ENCODE measurements at regions not wholly inside any gene's neighbourhood (a gene's known extent, or its start where the extent isn't known, plus 50 kb on each side); places are given as distances from the start of the nearest gene placed in this dataset.
A peak's percentile ranks its signal among the peaks of the same experiment; 100 is the strongest.

- H3K9me2 ChIP-seq (ENCODE audit: insufficient read depth, low read length) = no peaks in the 10 kb centered on the region
- H3K36me3 ChIP-seq (ENCODE audit: insufficient read depth, low read length) = no peaks in the 10 kb centered on the region
- H3K4me3 ChIP-seq (ENCODE audit: low read length) = no peak overlapping the region
- no peaks in the 10 kb centered on the region for H3K79me2 ChIP-seq (replicated peaks; ENCODE audit: insufficient read depth, low read length)
- H3K4me2 ChIP-seq (ENCODE audit: low read length) = no peak overlapping the region
- H3K9me3 ChIP-seq (ENCODE audit: low read length) = no peaks in the 10 kb centered on the region
- H4K20me1 ChIP-seq (ENCODE audit: insufficient read depth) = no peaks in the 10 kb centered on the region
- no peak overlapping the region for H3K27ac ChIP-seq (ENCODE audit: low read length)
- no peak overlapping the region for H2AFZ ChIP-seq (ENCODE audit: low read depth, low read length)
- no peaks in the 10 kb centered on the region for H3F3A ChIP-seq (ENCODE audit: insufficient read depth, low read length, poor library complexity, severe bottlenecking)
- H3K27me3 ChIP-seq (ENCODE audit: insufficient read depth, low read depth, low read length) = no peaks in the 10 kb centered on the region
- TF ChIP-seq EZH2 (IDR thresholded peaks at IDR 0.05; ENCODE audit: borderline replicate concordance, insufficient read depth, low read length, poor library complexity, severe bottlenecking) (no peak), POLR2AphosphoS5 (IDR thresholded peaks at IDR 0.05) (no peak)
- H3K9ac ChIP-seq (ENCODE audit: low read length) = no peak overlapping the region
Observed at GRCh38 chr2:6297238-6297637, 568.5 kb downstream of the CMPK2 start.

- Histone ChIP-seq H3K79me2 (replicated peaks; ENCODE audit: insufficient read depth, low read length) (no peaks in the 10 kb centered on the region), H2AFZ (ENCODE audit: low read depth, low read length) (no peak overlapping the region), H3K27ac (ENCODE audit: low read length) (no peak overlapping the region), H3K9me2 (ENCODE audit: insufficient read depth, low read length) (no peaks in the 10 kb centered on the region), H4K20me1 (ENCODE audit: insufficient read depth) (no peaks in the 10 kb centered on the region), H3K4me3 (ENCODE audit: low read length) (no peak overlapping the region), H3K9ac (ENCODE audit: low read length) (no peak overlapping the region), H3K4me2 (ENCODE audit: low read length) (no peak overlapping the region), H3F3A (ENCODE audit: insufficient read depth, low read length, poor library complexity, severe bottlenecking) (no peaks in the 10 kb centered on the region), H3K27me3 (ENCODE audit: insufficient read depth, low read depth, low read length) (no peaks in the 10 kb centered on the region), H3K9me3 (ENCODE audit: low read length) (no peaks in the 10 kb centered on the region), H3K36me3 (ENCODE audit: insufficient read depth, low read length) (no peaks in the 10 kb centered on the region)
- no peak for TF ChIP-seq MXI1 (conservative IDR thresholded peaks at IDR 0.05; ENCODE audit: poor library complexity, severe bottlenecking)
- TF ChIP-seq EP300 (conservative IDR thresholded peaks at IDR 0.05; ENCODE audit: poor library complexity, severe bottlenecking) = no peak
- TF ChIP-seq, protein P1, sequence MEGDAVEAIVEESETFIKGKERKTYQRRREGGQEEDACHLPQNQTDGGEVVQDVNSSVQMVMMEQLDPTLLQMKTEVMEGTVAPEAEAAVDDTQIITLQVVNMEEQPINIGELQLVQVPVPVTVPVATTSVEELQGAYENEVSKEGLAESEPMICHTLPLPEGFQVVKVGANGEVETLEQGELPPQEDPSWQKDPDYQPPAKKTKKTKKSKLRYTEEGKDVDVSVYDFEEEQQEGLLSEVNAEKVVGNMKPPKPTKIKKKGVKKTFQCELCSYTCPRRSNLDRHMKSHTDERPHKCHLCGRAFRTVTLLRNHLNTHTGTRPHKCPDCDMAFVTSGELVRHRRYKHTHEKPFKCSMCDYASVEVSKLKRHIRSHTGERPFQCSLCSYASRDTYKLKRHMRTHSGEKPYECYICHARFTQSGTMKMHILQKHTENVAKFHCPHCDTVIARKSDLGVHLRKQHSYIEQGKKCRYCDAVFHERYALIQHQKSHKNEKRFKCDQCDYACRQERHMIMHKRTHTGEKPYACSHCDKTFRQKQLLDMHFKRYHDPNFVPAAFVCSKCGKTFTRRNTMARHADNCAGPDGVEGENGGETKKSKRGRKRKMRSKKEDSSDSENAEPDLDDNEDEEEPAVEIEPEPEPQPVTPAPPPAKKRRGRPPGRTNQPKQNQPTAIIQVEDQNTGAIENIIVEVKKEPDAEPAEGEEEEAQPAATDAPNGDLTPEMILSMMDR (IDR thresholded peaks at IDR 0.05; ENCODE audit: poor library complexity, severe bottlenecking) = no peak
- TF ChIP-seq EZH2 (IDR thresholded peaks at IDR 0.05; ENCODE audit: borderline replicate concordance, insufficient read depth, low read length, poor library complexity, severe bottlenecking) = no peak
- no peak for TF ChIP-seq TAF1 (IDR thresholded peaks at IDR 0.05; ENCODE audit: low read depth)
- TF ChIP-seq RAD21 (conservative IDR thresholded peaks at IDR 0.05) = no peak
- TF ChIP-seq POLR2AphosphoS5 (IDR thresholded peaks at IDR 0.05) = no peak
- no peak for TF ChIP-seq SMC3 (conservative IDR thresholded peaks at IDR 0.05; ENCODE audit: poor library complexity)
- TF ChIP-seq, protein P2, sequence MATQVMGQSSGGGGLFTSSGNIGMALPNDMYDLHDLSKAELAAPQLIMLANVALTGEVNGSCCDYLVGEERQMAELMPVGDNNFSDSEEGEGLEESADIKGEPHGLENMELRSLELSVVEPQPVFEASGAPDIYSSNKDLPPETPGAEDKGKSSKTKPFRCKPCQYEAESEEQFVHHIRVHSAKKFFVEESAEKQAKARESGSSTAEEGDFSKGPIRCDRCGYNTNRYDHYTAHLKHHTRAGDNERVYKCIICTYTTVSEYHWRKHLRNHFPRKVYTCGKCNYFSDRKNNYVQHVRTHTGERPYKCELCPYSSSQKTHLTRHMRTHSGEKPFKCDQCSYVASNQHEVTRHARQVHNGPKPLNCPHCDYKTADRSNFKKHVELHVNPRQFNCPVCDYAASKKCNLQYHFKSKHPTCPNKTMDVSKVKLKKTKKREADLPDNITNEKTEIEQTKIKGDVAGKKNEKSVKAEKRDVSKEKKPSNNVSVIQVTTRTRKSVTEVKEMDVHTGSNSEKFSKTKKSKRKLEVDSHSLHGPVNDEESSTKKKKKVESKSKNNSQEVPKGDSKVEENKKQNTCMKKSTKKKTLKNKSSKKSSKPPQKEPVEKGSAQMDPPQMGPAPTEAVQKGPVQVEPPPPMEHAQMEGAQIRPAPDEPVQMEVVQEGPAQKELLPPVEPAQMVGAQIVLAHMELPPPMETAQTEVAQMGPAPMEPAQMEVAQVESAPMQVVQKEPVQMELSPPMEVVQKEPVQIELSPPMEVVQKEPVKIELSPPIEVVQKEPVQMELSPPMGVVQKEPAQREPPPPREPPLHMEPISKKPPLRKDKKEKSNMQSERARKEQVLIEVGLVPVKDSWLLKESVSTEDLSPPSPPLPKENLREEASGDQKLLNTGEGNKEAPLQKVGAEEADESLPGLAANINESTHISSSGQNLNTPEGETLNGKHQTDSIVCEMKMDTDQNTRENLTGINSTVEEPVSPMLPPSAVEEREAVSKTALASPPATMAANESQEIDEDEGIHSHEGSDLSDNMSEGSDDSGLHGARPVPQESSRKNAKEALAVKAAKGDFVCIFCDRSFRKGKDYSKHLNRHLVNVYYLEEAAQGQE (IDR thresholded peaks at IDR 0.05; ENCODE audit: borderline replicate concordance) = no peak
Observed at GRCh38 chr2:6301426-6301825, 564.3 kb downstream of the CMPK2 start.

- Histone ChIP-seq H3K4me2 (ENCODE audit: low read length) (peak overlapping the region; percentile 41), H3K9me3 (ENCODE audit: low read length) (no peaks in the 10 kb centered on the region), H2AFZ (ENCODE audit: low read depth, low read length) (no peak overlapping the region), H3K9me2 (ENCODE audit: insufficient read depth, low read length) (no peaks in the 10 kb centered on the region), H3K36me3 (ENCODE audit: insufficient read depth, low read length) (no peaks in the 10 kb centered on the region), H3K27ac (ENCODE audit: low read length) (peak overlapping the region; percentile 88), H3K4me3 (ENCODE audit: low read length) (peak overlapping the region; percentile 44), H3K79me2 (replicated peaks; ENCODE audit: insufficient read depth, low read length) (no peaks in the 10 kb centered on the region), H3F3A (ENCODE audit: insufficient read depth, low read length, poor library complexity, severe bottlenecking) (peaks cover 16% of the 10 kb centered on the region), H4K20me1 (ENCODE audit: insufficient read depth) (no peaks in the 10 kb centered on the region), H3K27me3 (ENCODE audit: insufficient read depth, low read depth, low read length) (no peaks in the 10 kb centered on the region), H3K9ac (ENCODE audit: low read length) (peak overlapping the region; percentile 29)
- TF ChIP-seq EP300 (conservative IDR thresholded peaks at IDR 0.05; ENCODE audit: poor library complexity, severe bottlenecking) (no peak), TAF1 (IDR thresholded peaks at IDR 0.05; ENCODE audit: low read depth) (no peak), MXI1 (conservative IDR thresholded peaks at IDR 0.05; ENCODE audit: poor library complexity, severe bottlenecking) (no peak), RAD21 (conservative IDR thresholded peaks at IDR 0.05) (no peak), POLR2AphosphoS5 (IDR thresholded peaks at IDR 0.05) (no peak), EZH2 (IDR thresholded peaks at IDR 0.05; ENCODE audit: borderline replicate concordance, insufficient read depth, low read length, poor library complexity, severe bottlenecking) (no peak), SMC3 (conservative IDR thresholded peaks at IDR 0.05; ENCODE audit: poor library complexity) (no peak)
- TF ChIP-seq, protein P1 (IDR thresholded peaks at IDR 0.05; ENCODE audit: poor library complexity, severe bottlenecking) = no peak
- TF ChIP-seq, protein P2 (IDR thresholded peaks at IDR 0.05; ENCODE audit: borderline replicate concordance) = no peak
Observed at GRCh38 chr2:6308986-6309385, 556.7 kb downstream of the CMPK2 start.

Measured in neural cell (in vitro differentiated cells).